Astrocyte (in vitro differentiated cells and primary cell): ENCODE measurements at regions not wholly inside any gene's neighbourhood (a gene's known extent, or its start where the extent isn't known, plus 50 kb on each side); places are given as distances from the start of the nearest gene placed in this dataset.

Experiments
- EZH2 ChIP-seq: IDR thresholded peaks from 2 replicates; pipeline ENCODE4 v1.6.1; 2012; ENCODE audit warnings: mild to moderate bottlenecking, low read length, inconsistent platforms; ENCODE audit not compliant: insufficient read depth
- TF ChIP-seq, protein P1 (sequence below): IDR thresholded peaks from 2 replicates; pipeline ENCODE4 v1.5.1; 2011; ENCODE audit warnings: low read depth, mild to moderate bottlenecking, inconsistent platforms, low read length, moderate library complexity; ENCODE audit not compliant: insufficient read depth

DNA sequence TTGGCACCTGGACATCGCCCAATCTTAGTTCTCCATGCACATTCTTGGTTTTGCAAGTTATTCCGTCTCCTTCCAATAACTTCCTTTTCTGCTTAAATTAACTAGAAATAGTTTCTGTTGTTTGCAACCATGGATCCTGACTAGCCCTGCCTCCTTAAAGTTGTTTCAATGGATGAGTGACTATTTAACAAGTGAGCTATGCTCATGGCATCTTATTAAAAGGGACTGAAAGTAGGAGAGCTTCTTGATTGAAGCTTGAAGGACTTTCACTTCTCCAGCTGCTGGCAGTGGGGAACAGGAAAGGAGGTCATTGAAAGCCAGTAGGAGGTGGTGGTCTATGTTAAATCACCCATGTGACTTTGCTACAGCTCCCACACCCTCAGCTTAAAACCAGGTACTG lies 466.8 kb downstream of the ARHGEF28 start:
- TF ChIP-seq, protein P1, sequence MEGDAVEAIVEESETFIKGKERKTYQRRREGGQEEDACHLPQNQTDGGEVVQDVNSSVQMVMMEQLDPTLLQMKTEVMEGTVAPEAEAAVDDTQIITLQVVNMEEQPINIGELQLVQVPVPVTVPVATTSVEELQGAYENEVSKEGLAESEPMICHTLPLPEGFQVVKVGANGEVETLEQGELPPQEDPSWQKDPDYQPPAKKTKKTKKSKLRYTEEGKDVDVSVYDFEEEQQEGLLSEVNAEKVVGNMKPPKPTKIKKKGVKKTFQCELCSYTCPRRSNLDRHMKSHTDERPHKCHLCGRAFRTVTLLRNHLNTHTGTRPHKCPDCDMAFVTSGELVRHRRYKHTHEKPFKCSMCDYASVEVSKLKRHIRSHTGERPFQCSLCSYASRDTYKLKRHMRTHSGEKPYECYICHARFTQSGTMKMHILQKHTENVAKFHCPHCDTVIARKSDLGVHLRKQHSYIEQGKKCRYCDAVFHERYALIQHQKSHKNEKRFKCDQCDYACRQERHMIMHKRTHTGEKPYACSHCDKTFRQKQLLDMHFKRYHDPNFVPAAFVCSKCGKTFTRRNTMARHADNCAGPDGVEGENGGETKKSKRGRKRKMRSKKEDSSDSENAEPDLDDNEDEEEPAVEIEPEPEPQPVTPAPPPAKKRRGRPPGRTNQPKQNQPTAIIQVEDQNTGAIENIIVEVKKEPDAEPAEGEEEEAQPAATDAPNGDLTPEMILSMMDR = no peak
- no peak for TF ChIP-seq EZH2
